Activated T-cell treated with anti-CD3 and anti-CD28 coated beads for 24 hours (primary cell): ENCODE measurements at regions not wholly inside any gene's neighbourhood (a gene's known extent, or its start where the extent isn't known, plus 50 kb on each side); places are given as distances from the start of the nearest gene placed in this dataset.

Experiments
- DNase-seq: peaks from one replicate; pipeline ENCODE4 v3.0.0-alpha.2; 2020; ENCODE audit warnings: low read depth

DNA sequence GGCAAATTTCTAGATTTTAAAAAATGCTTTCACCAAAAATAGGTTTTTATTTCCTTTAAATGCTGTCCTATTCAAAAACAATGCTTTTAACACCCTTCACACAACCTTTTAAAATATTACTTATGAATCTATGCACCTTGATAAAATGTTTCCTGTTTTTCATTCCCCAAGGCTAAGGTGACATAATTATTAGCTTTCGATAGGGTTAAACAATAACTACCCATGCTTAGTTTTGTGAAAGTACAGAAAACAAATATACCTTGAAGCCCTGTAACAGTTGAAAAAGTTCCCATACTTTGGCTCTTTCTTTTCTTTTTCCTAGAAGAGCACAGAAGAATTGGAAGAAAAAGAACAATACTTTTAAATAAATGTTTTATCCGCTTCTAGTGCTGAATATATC lies 54.9 kb upstream of the ITPRID2 start:
- no peak for DNase-seq

GRCh38 chr2:181837563-181837962 lies 54.0 kb upstream of the ITPRID2 start:
- DNase-seq: no peak

DNA sequence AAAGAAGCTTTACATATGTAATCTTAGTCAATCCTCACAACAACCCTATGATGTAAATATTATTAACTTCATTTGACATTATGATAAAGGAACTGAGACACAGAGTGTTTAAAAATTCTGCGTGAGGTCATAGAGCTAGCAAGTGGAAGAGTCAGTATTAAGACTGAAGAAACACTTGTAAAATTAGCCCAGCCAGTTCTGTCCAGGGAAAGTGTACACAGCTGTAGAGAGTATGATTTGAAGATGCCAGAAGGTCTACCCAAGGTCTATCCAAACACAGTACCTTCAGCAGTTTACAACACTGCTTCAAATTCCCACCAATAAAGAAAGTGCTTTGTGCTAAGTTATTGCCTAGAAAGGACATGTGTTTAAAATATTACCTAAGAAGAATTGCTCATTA lies 51.7 kb upstream of the ITPRID2 start:
- DNase-seq: no peak

DNA sequence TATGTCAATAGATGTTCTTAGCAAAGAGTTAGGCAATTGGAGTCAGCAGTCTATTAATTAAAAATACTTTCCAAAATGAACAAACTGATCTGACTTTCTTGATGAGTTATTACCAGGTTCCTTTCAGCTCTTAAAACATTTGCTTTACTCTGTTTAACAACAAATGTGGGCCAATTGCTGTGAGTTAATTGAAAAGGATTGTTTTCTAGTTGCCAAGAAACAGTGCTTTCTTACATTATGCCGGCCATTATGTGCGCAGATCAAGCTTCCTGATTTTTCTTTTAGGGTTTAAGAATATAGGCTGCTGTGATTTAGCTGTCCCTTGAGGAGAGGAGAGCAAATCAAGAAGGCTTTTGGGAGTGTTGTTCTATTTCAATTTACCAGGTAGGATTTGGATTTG lies 50.5 kb upstream of the ITPRID2 start:
- DNase-seq: no peak
